IPS-18a (cell line): ENCODE measurements at regions not wholly inside any gene's neighbourhood (a gene's known extent, or its start where the extent isn't known, plus 50 kb on each side); places are given as distances from the start of the nearest gene placed in this dataset.

Experiments
- H3K27ac ChIP-seq: one replicate; pipeline ENCODE4 v1.5.1; 2013; ENCODE audit warnings: low read length
- H3K27me3 ChIP-seq: one replicate; pipeline ENCODE4 v1.6.1; 2013; ENCODE audit warnings: mild to moderate bottlenecking, low read length; ENCODE audit not compliant: control insufficient read depth, insufficient read depth
- H3K36me3 ChIP-seq: one replicate; pipeline ENCODE4 v1.6.1; 2013; ENCODE audit warnings: low read depth, low read length; ENCODE audit not compliant: control insufficient read depth
- H3K4me1 ChIP-seq: one replicate; pipeline ENCODE4 v1.6.1; 2013; ENCODE audit warnings: low read depth, low read length; ENCODE audit not compliant: control insufficient read depth
- H3K4me3 ChIP-seq: one replicate; pipeline ENCODE4 v1.5.1; 2013; ENCODE audit warnings: low read length
- H3K9ac ChIP-seq: one replicate; pipeline ENCODE4 v1.6.1; 2013; ENCODE audit warnings: mild to moderate bottlenecking, low read length, moderate library complexity
- H3K9me3 ChIP-seq: one replicate; pipeline ENCODE4 v1.6.1; 2013; ENCODE audit warnings: low read depth, low read length; ENCODE audit not compliant: control insufficient read depth

DNA sequence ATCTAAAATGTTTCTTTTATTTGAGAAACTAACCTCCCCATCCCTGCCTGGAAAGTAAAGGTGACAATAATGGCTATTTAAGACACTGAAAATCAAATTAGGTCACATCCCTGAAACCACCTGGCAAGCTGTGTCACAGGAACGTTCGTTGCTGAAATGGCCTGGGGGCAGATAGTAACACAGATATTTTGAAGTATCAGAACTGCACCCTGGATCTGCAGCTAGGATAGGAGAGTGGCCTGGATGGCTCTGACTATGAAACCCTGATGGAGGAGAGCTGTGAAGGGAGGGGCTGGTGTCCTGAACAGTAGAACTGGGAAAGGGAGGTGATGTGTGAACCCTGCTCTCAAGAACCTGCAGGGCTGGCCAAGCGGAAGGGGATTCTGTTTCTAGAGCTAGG is 648.3 kb upstream of the CFAP20DC start:
- no peaks in the 10 kb centered on the region for H3K4me1 ChIP-seq
- H3K9ac ChIP-seq, result no peak overlapping the region
- H3K9me3 ChIP-seq, result no peaks in the 10 kb centered on the region
- H3K4me3 ChIP-seq, result no peak overlapping the region
- no peak overlapping the region for H3K27ac ChIP-seq
- no peaks in the 10 kb centered on the region for H3K27me3 ChIP-seq
- no peaks in the 10 kb centered on the region for H3K36me3 ChIP-seq

DNA sequence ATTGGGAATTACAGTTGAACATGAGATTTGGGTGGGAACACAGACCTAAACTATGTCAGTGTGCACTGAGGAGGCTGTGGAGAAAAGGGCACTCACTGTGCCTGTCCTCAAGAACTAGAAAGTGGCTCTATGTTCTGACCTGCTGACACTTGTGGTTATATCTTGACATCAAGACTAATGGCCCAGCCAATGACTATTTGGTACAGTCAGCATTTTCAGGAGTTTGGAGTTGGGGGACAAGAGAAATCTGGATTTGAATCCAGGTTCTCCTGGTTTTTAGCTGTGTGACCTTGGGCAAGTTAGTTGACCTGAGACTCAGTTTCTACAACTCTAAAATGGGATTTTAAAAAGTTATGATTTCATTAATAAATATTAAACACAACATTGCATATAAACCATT is 647.0 kb upstream of the CFAP20DC start:
- Histone ChIP-seq H3K9me3 (no peaks in the 10 kb centered on the region), H3K4me1 (no peaks in the 10 kb centered on the region), H3K27ac (no peak overlapping the region), H3K27me3 (no peaks in the 10 kb centered on the region), H3K36me3 (no peaks in the 10 kb centered on the region), H3K4me3 (no peak overlapping the region), H3K9ac (no peak overlapping the region)

DNA sequence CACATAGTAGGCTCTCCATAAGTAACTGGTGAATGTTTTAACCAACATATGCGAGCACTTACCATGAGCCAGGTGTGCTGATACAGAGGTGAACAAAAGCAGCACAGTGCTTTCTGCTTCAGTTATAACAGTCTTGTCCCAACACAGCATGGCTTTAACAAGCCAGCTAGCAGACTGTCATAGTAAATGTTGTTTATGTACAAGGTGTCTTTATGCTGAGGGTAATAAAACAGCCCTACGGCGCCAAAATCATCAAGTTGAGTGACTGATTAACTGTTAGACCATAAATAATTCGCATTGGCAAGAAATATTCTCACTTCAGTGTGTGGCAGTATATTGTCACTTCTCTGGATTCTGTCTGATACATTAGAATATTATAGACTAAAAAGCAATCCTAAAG is 646.0 kb upstream of the CFAP20DC start:
- Histone ChIP-seq H3K9ac (no peak overlapping the region), H3K27me3 (no peaks in the 10 kb centered on the region), H3K27ac (no peak overlapping the region), H3K9me3 (no peaks in the 10 kb centered on the region), H3K36me3 (no peaks in the 10 kb centered on the region), H3K4me1 (no peaks in the 10 kb centered on the region), H3K4me3 (no peak overlapping the region)

DNA sequence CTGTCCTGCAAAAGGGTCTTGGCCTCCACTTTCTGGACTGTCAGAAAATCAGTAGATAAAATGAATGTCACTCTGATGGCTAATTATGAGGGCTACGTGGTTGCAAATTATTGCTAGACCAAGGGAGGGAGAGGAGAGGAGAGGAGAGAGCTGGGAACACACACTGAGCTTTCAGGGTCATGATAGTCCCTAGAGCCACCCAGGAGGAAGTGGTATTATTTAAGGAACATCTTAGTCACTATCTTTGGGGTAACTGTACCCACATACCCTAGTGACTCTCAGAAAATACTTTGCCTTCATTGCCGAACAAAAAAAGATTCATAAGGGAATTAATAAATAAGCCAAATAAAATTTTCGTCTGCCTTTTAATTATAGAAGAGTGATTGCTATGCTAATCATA is 642.3 kb upstream of the CFAP20DC start:
- no peak overlapping the region for H3K4me3 ChIP-seq
- H3K27ac ChIP-seq, result no peak overlapping the region
- no peaks in the 10 kb centered on the region for H3K9me3 ChIP-seq
- no peaks in the 10 kb centered on the region for H3K36me3 ChIP-seq
- H3K27me3 ChIP-seq, result no peaks in the 10 kb centered on the region
- H3K4me1 ChIP-seq, result no peaks in the 10 kb centered on the region
- H3K9ac ChIP-seq, result no peak overlapping the region

DNA sequence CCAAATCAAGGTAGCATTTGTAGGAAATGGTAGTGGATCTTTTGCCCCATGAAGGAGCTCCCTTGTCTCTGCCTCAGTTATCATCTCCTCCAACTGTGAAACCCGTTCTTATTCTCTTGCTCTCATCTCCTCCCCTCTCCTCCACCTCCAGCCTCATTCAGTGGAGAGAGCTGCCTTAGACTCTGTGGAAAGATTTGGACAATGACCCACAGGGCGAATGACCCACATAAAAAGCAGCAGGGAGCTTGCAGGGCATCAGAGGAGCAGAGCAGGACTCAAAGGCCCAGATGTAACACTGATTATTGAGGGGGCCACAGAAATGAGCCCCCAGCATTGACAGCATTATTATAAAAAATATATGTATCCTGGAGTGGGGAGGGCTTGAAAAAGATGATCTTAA is 641.1 kb upstream of the CFAP20DC start:
- Histone ChIP-seq H3K4me3 (no peak overlapping the region), H3K27ac (no peak overlapping the region), H3K4me1 (no peaks in the 10 kb centered on the region), H3K9ac (no peak overlapping the region), H3K9me3 (no peaks in the 10 kb centered on the region), H3K36me3 (no peaks in the 10 kb centered on the region), H3K27me3 (no peaks in the 10 kb centered on the region)

DNA sequence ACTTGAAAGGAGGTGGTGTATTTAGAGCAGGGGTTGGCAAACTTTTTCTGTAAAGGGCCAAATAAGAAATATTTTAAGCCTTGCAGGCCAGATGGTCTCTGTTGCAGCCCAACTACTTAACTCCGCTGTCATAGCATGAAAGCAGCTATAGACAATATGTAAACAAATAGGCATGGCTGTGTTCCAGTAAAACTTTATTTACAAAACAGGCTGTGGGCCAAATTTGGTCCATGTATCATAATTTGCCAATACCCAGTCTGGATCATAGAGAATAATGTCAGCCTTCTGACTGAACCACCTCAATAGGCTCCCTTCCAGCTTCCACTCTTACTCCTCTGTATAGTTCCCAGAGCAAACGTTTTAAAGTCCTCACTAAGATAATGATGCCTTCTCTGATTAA is 638.8 kb upstream of the CFAP20DC start:
- no peaks in the 10 kb centered on the region for H3K27me3 ChIP-seq
- H3K4me3 ChIP-seq, result no peak overlapping the region
- H3K36me3 ChIP-seq, result no peaks in the 10 kb centered on the region
- no peak overlapping the region for H3K9ac ChIP-seq
- H3K27ac ChIP-seq, result no peak overlapping the region
- no peaks in the 10 kb centered on the region for H3K4me1 ChIP-seq
- no peaks in the 10 kb centered on the region for H3K9me3 ChIP-seq

DNA sequence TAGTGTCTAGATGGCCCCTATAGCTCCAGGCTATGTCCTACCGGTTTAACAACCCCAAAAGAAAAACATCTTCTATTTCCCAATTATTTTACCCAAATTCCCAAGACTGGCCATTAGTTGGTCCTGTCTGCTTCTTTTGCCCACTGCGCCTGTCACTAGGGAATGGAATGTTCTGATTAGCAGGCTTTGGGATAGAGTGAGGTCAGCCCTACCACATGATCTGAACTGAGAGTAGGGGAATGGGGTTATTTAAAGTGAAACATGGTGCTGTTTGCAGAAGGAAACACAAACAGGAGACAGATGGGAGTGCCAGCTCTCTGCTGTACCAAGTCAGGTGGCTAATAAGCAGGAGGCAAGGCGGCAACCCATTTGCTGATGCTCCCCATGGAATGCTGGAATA is 635.6 kb upstream of the CFAP20DC start:
- no peaks in the 10 kb centered on the region for H3K36me3 ChIP-seq

DNA sequence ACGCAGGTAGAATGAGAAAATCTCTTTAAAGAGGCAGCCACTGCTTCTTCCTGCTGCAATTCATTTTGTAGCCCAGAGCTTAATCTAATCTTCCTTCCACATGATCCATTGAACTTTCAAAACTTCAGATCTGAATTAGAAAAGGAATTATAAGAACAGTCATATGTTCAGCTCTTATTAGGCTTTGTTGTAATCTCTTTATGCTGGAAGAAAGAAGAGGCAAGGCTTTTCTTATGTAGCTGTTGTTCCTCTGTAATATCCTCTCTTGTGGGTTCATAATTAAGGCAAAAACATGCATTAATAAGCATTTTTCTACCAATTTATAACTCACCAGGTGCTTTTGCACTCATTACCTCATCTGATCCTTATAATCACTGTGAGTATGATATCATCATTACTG is 634.9 kb upstream of the CFAP20DC start:
- Histone ChIP-seq H3K36me3 (no peaks in the 10 kb centered on the region), H3K9me3 (no peaks in the 10 kb centered on the region), H3K4me1 (no peaks in the 10 kb centered on the region), H3K4me3 (no peak overlapping the region), H3K9ac (no peak overlapping the region), H3K27ac (no peak overlapping the region), H3K27me3 (no peaks in the 10 kb centered on the region)

More for the DNA sequence above, 635.6 kb upstream of the CFAP20DC start:
- Histone ChIP-seq H3K9ac (no peak overlapping the region), H3K27ac (no peak overlapping the region), H3K4me1 (no peaks in the 10 kb centered on the region), H3K4me3 (no peak overlapping the region), H3K27me3 (no peaks in the 10 kb centered on the region), H3K9me3 (no peaks in the 10 kb centered on the region)

DNA sequence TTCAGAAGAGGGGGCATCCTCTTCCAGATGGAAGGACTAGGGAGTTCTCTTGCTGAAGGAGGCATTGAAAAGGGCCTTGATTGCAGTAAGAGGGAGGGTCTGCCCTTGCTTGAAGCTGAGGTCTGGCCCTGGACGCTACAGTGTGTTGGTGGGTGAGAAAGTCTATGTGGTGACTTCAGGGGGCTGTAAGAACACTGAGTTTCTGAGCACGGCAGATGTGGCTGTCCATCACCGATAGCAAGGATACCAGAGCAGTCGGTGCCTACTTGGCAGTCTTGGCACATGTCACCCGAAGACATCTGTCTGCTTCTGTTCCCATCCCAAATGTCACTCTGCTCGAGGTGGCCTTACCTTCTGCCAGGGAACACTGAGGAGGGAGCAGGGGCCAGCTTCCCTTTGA is 631.1 kb upstream of the CFAP20DC start:
- Histone ChIP-seq H3K4me1 (no peaks in the 10 kb centered on the region), H3K27ac (no peak overlapping the region), H3K36me3 (no peaks in the 10 kb centered on the region), H3K9ac (no peak overlapping the region), H3K27me3 (no peaks in the 10 kb centered on the region), H3K4me3 (no peak overlapping the region), H3K9me3 (no peaks in the 10 kb centered on the region)

DNA sequence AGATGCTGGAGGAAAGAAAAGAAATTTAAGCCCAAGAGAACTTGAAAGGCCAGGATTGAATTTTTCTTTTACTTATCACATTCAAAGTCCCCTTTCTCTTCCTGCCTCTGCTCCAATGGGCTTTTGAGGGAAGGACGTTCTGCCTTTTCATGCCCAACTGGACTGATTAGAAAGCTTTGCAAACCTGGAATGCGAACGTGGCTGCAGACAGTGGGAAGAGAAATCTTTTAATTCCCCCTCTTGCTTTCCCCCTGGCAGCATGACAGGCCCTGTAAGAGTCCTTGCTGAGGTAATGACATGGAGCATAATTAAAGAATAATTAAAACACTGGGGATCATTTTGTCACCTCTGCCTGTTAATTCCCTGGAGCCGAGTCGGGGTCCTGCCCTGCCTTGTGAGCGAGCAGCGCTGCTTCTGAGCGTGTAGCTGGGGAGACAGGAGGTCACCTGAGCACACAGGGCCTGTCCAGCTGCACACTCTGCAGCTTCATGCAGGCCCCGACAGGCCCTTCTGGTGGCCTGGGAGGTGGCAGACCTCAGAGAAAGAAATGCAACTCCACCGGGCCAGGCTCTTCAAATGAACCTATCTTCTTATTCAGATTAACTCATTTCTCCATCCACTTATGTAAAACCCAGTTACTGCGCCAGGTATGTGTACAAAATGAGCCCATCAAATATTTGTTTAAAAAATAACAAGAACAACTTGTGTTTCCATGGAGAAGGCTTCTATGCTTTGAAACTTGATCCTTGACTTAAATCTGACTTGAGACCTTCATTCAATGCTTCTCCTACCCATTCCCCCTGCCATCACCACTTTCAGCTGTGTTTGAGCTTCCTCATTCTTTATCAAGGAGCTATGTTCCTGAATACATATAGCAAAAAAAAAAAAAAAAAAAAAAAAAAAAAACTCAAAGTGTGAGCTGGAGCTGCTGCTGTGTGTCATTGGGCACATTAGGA is 628.2 kb upstream of the CFAP20DC start:
- Histone ChIP-seq H3K9me3 (no peaks in the 10 kb centered on the region), H3K9ac (no peak overlapping the region), H3K27ac (no peak overlapping the region), H3K4me1 (no peaks in the 10 kb centered on the region), H3K36me3 (no peaks in the 10 kb centered on the region), H3K4me3 (no peak overlapping the region), H3K27me3 (no peaks in the 10 kb centered on the region)

DNA sequence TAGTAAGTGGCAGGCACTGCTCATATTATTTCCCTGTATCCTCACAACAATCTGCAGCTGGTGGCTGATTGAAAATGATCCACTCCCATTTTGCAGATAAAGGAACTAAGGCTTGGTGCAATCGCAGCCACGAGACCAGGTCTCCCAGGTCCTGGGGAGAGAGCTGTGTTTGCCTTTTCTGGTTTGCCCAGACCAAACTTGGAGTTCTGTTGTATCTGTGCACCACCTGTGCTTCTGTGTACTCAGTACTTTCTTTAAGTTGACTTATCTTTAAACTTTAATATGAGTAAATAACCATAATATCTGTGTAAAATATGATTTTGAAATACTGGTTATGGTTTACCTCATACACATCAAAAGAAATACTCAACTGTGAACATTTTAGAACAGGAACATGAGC is 625.7 kb upstream of the CFAP20DC start:
- Histone ChIP-seq H3K4me3 (no peak overlapping the region), H3K4me1 (no peaks in the 10 kb centered on the region)

More for the DNA sequence above, 625.7 kb upstream of the CFAP20DC start:
- Histone ChIP-seq H3K27me3 (no peaks in the 10 kb centered on the region), H3K36me3 (no peaks in the 10 kb centered on the region), H3K9me3 (no peaks in the 10 kb centered on the region), H3K27ac (no peak overlapping the region), H3K9ac (no peak overlapping the region)
